ENCODE measurements at regions not wholly inside any gene's neighbourhood (a gene's known extent, or its start where the extent isn't known, plus 50 kb on each side); places are given as distances from the start of the nearest gene placed in this dataset.

DNA sequence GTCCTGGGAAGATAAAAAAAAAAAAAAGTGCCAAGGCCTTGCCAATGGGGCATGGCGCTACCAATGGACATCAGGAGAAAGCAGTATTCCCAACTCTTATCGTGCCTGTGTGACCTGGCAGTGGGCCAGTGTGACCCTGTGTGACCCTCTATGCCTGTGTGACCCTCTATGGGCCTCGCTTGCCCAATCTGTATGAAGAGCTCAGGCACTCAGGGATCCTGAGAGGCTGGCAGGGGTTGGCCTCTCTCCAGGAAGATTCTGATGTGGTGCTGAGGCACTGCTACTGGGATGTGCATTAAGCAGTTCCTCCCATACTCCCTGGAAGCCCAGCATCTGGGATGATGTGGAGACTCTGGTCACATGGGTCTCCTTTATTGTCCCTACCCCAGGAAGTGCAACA is 179.2 kb downstream of the MACROH2A1 start:
- no peak for DNase-seq (ENCODE audit: low read depth in 1 of 2, low spot score in 1 of 2)

DNA sequence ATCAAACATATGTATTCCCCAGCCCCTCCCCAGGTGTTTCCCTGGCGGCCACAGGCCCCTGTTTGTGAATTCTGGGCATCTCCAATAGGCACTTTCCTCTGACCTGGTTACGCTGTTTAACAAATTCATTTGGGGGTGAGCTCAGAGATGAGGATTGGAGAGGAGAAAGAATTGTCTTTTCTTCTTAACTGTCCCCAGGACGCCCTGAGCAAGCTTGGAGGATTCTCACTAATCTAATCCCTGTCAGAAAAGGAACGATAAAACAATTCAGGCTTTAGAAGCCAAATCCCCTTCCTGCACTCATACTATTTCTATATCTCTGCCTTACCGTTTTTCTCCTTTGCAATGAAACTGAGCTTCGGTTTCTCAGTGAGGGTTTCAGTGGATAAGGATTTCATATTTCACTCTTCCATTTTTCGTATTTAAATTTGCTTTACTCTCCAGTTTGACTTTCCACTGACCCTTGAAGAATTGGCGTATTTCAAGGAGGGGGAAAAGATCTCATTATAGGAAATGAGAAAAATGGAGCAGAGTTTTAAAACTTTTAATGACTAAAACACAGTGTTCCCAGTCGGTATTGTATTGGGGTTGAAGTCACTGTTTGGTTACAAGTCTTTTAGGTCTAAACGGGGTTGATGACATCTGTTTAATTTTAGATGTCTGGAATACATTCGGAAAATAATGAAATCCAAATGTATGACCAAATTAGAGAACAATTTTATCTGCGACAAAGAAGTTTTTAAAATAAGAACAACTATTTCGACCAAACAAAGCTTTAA is 180.1 kb downstream of the MACROH2A1 start:
- no peak for DNase-seq (ENCODE audit: low read depth in 1 of 2, low spot score in 1 of 2)

DNA sequence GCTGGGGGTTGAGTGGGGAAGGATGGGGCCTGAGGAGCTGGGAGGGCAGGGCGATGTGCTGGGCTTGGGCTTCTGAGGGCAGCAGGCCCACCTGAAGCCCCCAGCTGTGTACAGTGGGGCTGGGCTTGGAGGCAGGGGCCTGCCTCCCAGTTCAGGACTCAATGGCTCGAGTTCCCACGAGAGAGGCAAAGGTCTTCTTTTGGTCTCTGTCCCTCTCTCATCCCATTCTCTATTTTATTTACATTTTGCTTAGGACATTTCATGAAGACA is 180.6 kb downstream of the MACROH2A1 start:
- DNase-seq (ENCODE audit: low read depth in 1 of 2, low spot score in 1 of 2) = no peak

DNA sequence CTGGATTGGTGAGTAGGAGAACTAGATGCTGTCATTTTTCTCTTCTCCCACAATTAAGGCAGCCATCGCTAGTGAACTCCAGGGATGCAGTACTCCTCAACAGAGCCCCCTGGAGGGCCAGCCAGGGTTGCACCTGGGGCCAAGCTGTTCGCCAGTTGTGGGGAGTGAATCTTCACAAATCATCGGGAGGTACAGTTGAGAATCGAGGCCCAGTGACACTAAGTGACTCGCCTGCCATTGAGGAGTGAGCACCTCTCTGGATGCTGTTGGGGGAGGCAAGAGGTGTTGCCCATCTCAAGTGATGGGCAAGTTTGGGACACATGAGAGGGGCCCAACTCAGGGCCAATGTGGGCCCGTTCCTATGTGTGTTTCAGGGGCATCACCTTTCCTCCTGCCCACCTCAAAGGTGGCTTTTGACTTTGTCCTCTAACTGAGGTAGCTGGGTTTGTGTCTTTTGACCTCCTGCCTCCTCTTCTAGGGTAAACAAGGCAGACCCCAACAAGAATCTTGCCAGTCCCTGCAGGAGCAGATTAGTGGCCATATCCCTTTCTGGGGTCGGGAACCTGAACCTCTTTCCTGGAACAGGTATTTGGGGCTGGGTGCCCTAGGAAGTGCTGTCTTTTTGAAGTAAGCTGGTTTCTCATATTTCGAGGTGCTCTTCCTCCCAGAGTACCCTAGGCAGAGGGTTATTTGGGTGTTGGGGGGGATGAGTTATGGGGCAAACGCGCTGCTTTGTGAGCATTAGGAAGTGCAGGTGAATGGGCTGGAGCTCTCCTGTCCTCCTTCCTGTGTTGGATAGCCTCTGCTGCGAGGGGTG is 181.2 kb downstream of the MACROH2A1 start:
- DNase-seq (ENCODE audit: low read depth in 1 of 2, low spot score in 1 of 2) = no peak

DNA sequence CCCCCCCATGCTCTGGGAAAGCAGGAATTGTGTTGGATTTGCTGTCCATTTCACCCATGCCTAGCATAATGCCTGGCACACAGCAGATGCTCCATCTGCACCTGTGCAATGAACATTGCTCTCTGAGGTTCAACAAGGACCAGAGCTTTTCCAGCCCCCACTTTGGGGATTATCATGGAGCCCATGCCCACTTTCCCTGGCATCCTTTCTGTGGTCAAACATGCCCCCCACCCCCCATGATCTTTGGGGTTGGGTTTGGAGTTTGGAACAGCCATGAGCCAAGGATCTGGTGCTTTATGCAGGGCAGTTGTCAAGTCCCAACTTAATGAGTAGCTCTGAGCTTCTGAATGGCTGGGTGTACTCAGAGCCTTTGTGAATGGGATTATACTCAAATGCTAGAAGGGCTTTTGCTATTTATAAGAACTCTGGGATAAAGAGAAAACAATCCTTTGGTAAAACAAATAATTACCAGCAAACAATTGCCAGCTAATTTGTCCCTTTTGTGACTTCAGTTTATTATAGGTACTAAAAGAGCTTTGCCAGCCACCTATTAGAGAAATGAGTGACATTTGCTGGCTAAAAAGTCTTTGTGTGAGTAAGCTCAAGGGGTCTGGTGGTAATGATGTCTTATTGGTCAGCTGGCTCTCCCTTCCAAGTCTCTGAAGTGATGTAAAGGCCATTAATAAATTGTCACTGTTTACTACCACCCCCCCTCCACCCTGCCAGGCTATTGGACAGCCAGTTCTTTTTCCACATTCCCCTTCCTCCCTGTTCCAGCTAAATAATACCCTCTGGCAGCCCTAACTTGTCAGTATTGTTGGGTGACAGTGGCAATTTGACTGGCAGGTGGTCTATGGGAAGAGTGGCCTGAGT is 182.3 kb downstream of the MACROH2A1 start:
- DNase-seq (ENCODE audit: low read depth in 1 of 2, low spot score in 1 of 2) = no peak

DNA sequence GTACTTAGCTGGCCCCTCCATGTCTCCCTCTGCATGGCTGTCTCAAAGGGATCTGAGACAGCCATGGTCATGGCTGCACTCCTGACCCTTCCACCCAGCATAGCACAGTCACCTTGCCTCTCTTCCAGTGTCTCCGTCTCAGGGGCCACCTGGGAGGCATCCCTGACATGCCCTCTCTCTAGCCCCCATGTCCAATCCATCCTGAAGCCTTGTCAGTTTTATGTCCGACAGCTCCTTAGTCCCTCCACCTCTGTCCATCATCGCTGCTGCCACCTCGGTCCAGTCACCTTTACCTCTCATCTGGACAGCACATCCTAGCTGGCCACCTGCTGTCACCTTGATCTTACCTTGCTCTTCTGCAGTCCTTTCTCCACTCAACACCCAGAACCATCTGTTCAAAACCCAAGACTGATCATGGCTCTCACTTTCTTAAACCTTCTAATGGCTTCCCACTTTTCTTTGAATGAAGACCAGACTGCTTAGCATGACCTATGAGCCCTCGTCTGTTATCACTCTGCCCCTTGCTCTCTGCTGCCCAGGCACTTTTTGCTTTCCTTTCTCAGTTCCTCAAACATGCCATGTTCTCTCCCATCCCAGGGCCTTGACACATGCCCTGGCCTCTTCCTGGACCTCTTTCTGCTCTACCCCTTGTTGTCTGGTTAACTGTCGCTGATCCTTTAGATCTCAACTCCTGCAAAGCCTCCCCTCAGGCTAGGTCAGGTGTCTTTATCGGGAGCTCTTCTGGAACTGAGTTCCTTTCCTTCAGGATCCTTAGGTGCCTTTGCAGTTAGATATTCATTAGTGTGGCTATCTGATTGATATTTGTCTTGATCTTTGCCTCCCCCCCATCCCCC is 181.8 kb upstream of the PITX1 start:
- no peak for DNase-seq (ENCODE audit: low read depth in 1 of 2, low spot score in 1 of 2)

DNA sequence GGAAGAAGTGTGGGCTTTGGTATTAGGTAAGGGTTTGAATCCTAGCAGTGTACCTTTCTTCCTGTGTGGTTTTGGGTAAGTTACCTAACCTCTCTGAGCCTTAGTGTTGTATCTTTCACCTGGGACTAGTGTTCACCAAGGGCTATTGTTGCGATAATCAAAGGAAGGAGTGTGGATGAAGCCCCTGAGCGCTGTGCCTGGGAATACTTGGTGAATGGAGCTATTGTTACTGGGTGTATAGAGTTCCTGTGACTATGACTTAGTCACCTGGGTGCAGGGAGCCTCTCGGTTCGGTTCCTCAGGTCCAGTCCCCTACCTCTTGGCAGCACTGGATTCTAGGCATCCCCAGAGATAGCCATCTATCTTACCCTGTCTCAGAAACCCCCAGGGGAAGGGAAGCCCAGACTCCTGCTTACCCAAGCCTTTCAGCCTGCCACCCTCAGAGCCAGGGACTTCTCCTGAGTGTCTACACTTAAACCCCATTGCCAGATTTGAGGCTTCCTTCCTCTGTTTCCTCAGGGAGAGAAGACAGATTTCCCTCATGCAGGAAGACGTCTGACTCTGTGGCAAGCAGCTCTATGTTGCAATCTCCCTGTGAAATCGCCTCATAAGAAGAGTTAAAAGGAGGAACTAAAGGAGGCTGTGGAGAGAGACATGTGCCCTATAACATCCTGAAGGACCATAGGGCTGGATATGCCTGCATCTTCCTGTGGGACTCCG is 181.0 kb upstream of the PITX1 start:
- no peak for DNase-seq (ENCODE audit: low read depth in 1 of 2, low spot score in 1 of 2)

DNA sequence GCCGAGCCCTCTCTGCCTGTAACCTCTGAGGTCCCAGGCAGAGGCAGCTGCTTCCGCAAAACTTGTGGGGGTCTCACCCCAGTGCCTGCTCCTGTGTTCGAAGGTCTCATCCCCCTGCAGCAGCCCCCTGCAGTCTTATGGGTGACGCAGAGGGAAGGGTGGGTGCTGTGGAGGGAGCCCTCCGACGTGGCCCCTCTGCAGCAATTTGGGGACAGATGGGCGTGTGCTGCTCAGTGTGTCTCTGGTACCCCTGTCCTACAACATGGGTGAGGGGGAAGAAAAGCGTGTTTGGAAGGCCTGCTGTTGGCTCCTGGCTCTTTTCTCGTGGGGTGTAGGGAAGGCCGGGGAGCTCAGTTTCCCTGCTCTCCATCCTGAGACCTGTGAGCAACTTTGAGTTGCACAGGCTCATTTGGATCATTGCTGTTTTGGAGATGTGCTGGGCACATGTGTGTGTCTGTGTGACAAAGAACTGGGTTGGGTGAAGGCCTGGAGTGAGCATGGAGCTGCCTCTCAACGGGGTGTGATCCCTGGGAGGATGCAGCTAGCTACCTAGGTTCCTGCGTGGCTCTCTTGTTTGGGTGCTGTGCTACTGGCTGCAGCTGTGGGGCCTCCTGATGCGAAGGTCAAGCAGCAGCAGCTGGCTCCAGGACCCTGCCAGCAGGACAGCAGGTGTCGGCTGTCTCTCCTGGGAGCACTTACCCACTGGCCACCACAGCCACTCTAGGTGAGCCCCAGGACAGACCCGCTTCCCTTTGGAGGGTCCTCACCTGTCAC is 179.6 kb upstream of the PITX1 start:
- no peak for DNase-seq (ENCODE audit: low read depth in 1 of 2, low spot score in 1 of 2)

DNA sequence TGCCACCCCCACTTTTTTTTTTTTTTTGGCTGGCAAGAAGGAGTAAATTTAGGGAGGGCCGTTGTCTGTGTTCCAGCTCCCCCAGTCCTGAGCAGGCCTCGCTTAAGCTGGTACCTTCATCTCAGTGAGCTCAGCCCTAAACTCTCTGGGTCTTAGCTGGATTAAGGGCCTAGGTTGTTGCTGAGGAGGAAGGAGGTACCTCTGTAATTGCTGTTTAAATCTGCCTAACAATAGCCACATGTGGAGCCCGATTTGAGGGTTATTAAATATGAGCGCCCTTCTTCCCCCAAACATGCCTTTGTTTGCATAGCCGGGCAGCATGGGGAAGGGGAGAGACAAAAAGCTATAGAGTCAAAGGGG is 179.0 kb upstream of the PITX1 start:
- no peak for DNase-seq (ENCODE audit: low read depth in 1 of 2, low spot score in 1 of 2)

DNA sequence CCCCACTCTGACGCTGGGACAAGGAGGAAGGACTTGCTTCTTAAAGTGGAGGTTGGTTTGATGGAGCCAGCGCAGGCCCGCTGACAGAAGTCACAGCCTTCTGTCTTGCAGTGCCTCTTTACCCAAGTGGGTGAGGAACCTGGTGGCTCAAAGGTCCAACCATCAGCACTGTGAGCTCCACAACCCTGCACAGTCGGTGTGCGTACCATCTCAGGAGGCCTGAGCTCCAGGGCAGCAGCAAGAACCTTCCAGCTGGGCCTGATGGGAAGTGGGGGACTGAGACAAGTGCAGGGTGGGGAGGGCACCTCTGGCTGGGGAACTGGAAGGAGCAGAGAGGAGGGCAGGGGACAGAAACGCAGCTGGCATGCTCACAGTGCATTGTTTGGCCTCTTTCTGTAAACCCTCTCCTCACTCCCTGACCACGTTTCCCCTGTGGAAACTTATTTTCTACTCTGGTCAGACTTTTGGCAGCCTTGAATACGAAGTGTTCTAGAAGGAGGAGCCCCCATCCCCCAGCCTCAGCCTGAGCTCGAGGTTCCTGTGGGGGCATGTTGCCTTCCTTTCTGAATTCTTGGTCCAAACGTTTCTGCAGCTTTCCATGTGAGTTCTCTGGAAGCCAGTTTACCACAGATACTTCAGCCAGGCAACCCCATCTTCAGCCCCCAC is 178.5 kb upstream of the PITX1 start:
- no peak for DNase-seq (ENCODE audit: low read depth in 1 of 2, low spot score in 1 of 2)

DNA sequence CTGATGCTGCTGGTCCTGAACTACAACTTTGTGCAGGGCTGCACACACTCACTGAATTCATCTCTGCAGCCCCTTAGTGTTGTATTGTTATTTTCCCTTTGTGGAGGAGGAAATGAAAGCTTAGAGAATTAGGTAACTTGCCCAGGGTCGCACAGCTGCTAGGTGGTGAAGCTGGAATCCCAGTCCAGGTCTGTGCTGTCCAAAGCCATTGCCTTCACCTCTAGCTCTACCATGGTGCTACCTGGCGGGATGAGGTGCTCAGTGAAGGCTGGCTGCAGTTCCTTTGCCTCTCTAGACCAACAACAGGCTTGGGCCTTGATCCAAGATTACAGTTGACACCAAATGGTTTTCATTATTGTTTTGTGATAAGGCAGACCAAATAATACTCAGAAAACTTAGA is 177.8 kb upstream of the PITX1 start:
- DNase-seq (ENCODE audit: low read depth in 1 of 2, low spot score in 1 of 2) = no peak

DNA sequence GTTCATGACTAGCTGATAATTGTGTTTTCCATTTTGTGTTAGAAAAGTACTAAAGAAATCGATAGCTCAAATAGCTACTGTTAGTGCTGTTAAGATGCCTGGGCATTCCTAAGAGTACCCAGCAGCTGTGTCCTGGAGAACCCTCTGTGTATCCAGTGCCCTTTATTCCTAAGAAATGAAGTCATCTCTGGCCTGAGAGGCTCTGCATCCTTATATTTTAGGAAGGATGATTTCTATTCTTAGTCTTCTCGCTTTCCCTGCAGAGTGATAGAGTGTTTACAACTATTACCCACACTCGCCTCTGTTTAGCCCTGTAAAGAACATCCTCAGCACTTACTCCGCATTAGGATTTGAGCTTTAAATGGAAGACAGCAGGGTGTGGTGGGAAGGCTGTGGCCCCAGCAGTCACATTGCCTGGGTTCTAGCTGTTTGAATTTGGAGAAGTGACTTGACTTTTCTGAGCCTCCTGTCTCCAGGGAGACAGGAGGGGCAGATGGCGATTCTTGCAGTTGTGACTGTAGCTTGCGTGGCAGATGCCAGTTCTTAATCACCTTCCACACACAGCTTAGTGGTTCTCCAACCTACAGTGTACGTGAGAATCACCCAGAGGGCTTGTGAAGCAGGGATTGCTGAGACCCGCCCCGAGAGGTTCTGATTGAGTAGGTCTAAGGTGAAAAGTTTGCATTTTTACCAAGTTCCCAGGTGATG is 177.2 kb upstream of the PITX1 start:
- no peak for DNase-seq (ENCODE audit: low read depth in 1 of 2, low spot score in 1 of 2)

DNA sequence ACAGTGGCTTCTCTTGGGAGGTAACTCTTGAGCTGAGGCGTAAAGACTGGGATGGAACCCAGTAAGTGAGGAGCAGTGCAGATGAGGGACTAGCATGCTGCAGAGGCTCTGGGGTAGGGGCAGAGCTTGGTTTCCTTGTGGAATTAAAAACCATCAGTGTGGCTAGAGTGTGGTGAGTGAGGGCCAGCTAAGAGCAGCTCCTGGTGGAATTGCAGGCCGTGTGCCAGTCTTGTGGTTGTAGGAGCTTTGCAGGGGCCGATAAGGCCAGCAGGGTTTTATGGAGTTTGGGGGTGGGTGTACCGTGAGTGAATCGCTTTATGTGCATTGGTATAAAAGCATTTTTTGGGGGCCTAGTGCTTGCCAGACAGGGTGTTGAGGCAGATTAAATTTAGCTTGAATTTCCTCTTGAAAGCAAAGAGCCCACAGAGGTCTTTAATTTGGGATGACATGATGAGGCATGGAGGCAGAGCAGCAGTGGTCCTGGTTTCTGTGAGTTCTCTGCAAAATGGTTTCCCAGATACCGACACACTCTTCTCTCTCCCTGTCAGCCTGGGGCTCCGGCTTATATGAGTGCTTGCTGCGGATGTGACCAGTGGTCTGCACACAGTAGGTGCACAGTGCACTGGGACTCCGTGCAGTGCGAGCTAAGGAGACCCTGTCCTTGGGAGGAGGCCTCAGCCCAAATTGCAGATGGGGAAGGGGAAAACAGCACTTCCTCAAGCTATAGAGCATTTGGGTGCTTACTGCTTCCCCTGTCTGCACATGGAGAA is 176.4 kb upstream of the PITX1 start:
- DNase-seq (ENCODE audit: low read depth in 1 of 2, low spot score in 1 of 2) = no peak

DNA sequence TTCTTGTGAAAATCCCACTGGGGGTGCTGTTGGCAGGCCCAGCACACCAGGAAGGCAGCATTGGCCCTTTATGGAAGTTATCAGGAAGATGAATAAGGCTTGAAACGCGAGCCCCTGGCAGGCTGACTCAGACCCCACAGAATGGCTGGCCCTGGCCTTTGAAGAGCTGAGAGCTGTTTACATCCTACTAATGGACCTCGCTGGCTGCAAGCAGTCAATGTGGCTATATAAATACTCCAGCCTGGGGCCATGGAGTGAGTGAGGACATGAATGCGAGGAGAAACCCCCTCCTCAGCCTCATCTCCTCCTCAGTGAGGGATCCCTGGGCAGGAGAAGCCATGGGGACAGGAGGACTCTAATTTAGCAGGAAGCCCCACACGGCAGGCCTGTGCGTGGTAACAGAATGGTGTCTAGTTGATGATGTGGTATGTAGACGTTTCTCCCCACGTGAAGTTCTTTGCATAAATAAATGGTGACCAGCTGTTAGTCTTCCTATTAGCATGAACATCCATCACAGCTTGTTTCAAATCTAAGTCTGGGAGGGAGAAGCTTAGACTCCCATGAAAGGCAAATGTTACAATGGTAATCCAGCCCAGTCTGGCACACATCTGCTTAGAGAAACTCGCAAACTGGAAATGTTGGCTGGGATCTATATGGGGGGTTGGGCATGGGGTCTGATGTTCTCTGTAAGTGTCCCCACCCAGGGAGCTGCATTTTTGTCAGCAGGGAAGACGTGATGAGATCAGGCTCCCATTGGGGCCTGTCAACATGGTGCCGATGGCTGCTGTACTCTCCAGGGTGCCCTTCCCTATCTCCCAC is 175.1 kb upstream of the PITX1 start:
- no peak for DNase-seq (ENCODE audit: low read depth in 1 of 2, low spot score in 1 of 2)

DNA sequence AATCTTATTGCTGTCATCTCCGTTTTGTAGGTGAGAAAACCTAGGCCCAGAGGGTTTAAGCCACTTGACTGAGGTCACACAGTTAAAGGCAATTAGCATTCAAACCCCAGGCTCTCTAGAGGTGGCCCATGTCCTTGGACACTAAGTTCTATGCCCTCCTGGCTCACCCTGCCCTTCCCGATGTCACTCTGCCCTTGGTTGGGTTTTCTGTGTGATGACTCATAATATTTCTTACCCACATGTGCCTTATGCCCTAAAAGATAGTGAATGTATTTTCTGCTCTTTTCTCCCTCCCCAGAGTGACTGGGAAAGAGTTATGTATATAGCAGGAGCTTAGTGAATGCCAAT is 174.5 kb upstream of the PITX1 start:
- no peak for DNase-seq (ENCODE audit: low read depth in 1 of 2, low spot score in 1 of 2)

DNA sequence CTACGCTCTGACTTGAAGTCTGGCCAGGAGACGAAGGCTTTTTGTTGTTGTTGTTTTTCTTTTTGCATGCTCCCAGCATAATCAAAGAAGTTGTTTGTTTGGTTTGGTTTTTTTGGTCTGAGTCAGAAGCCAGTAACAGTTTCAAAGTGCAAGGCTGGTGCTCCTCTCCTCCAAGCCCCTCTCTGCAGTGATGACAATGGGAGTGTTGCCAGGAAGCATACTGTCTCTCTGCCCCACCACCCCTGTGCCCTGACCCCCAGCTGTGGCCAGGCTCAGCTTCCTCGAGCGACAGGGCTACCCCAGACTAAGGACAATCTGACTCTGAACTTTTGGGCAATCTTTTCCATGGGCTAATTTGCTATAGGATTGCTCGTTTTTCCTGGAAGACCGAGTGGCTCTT is 173.8 kb upstream of the PITX1 start:
- no peak for DNase-seq (ENCODE audit: low read depth in 1 of 2, low spot score in 1 of 2)

DNA sequence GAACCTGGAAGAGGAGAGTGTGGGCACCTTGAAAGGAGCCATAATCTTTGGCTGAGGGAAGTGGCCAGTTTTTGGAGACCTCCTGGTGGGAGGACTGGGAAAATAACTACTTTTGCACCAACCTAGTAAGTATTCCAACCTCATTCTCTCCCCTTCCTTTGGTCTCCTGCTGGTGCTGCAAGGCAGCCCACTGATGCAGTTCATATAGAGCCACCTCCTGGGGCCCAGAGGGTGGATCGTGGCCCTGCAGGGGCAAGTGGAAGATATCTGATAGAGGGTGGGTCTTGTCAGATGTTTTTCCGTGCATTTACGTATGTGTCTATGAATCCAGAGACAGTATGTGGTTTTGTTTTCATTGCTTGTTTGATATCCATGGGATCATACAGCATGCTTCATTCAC is 172.8 kb upstream of the PITX1 start:
- no peak for DNase-seq (ENCODE audit: low read depth in 1 of 2, low spot score in 1 of 2)

Data from activated T-helper 1 cell treated with anti-CD3 and anti-CD28 coated beads, Interleukin-2, amount 50 U/mL, for 16 hours (primary cell).